ENCODE measurements at regions not wholly inside any gene's neighbourhood (a gene's known extent, or its start where the extent isn't known, plus 50 kb on each side); places are given as distances from the start of the nearest gene placed in this dataset.
A peak's percentile ranks its signal among the peaks of the same experiment; 100 is the strongest.

DNA sequence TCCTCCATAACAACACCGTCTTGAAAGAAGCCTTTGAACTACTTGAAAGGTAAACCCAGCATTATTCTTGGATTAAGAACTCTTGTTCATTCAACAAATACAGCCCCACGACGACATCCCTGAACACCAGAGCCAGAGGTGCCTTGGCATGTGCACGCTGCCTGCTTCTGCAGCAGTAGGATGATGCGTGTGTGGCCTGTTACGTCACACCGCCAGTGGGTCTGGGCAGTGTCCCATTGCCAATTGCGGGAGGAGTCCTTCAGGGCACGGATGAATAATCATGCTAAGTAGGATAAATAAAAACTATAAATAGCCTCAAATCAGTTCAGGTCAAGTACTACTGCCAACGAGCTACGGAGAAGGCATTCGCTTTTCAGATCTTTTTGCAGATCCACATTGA lies 380.5 kb downstream of the SHANK2 start:
- TF ChIP-seq, protein P1, sequence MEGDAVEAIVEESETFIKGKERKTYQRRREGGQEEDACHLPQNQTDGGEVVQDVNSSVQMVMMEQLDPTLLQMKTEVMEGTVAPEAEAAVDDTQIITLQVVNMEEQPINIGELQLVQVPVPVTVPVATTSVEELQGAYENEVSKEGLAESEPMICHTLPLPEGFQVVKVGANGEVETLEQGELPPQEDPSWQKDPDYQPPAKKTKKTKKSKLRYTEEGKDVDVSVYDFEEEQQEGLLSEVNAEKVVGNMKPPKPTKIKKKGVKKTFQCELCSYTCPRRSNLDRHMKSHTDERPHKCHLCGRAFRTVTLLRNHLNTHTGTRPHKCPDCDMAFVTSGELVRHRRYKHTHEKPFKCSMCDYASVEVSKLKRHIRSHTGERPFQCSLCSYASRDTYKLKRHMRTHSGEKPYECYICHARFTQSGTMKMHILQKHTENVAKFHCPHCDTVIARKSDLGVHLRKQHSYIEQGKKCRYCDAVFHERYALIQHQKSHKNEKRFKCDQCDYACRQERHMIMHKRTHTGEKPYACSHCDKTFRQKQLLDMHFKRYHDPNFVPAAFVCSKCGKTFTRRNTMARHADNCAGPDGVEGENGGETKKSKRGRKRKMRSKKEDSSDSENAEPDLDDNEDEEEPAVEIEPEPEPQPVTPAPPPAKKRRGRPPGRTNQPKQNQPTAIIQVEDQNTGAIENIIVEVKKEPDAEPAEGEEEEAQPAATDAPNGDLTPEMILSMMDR (conservative IDR thresholded peaks at IDR 0.05 in 1 of 2, IDR thresholded peaks at IDR 0.05 in 1 of 2; ENCODE audit: low read depth in 1 of 2, low read length in 2 of 2): no peak
- no peak for TF ChIP-seq EZH2 (IDR thresholded peaks at IDR 0.05; ENCODE audit: low read length, missing control alignments)
- Histone ChIP-seq H3K4me1 (ENCODE audit: control insufficient read depth, extremely low read depth, insufficient read depth, low read length) (no peaks in the 10 kb centered on the region), H3K9ac (ENCODE audit: insufficient read depth, low read length) (no peak overlapping the region), H3K27ac (ENCODE audit: insufficient read depth, low read length) (no peak overlapping the region), H4K20me1 (ENCODE audit: control insufficient read depth, extremely low read depth, insufficient read depth, low read length) (no peaks in the 10 kb centered on the region), H3K36me3 (ENCODE audit: control insufficient read depth, insufficient read depth, low read length) (no peaks in the 10 kb centered on the region), H3K9me3 (ENCODE audit: control insufficient read depth, insufficient read depth, low read depth, low read length) (no peaks in the 10 kb centered on the region), H3K79me2 (ENCODE audit: control insufficient read depth, insufficient read depth, low read length) (no peaks in the 10 kb centered on the region), H3K27me3 (ENCODE audit: control insufficient read depth, insufficient read depth, low read length) (no peaks in the 10 kb centered on the region), H2AFZ (ENCODE audit: low read length) (no peak overlapping the region), H3K4me2 (ENCODE audit: extremely low read depth, insufficient read depth, low read length) (no peak overlapping the region), H3K4me3 (replicated peaks in 1 of 4; ENCODE audit: control extremely low read depth in 1 of 4, insufficient read depth in 1 of 4, low read depth in 3 of 4, low read length in 4 of 4) (no peak overlapping the region)
- peak in 1 of 2 donors; percentile 4 for DNase-seq (ENCODE audit: low read depth in 2 of 2)

DNA sequence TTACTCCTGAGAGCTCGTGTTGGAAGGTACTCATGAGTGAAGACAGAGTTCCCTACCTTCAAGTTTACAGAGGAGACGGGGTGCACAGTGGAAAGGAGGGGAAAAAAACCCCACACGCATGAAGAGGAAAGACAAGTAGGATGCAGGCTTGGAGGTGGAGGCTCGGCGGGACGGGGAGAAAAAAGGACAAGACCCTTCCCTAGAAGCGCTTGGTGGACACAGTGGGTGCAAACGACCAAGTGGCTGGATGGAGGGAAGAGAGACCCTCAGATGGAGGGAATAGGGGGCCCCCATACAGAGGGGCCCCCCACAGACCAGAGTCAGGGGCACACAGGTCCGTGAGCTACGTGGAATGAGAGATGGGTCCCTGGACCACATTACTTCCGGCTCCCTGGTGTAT lies 380.1 kb downstream of the SHANK2 start:
- Histone ChIP-seq H3K4me2 (ENCODE audit: extremely low read depth, insufficient read depth, low read length) (no peak overlapping the region), H2AFZ (ENCODE audit: low read length) (no peak overlapping the region), H3K27ac (ENCODE audit: insufficient read depth, low read length) (no peak overlapping the region), H3K4me3 (replicated peaks in 1 of 4; ENCODE audit: control extremely low read depth in 1 of 4, insufficient read depth in 1 of 4, low read depth in 3 of 4, low read length in 4 of 4) (no peak overlapping the region), H3K9me3 (ENCODE audit: control insufficient read depth, insufficient read depth, low read depth, low read length) (no peaks in the 10 kb centered on the region), H4K20me1 (ENCODE audit: control insufficient read depth, extremely low read depth, insufficient read depth, low read length) (no peaks in the 10 kb centered on the region), H3K27me3 (ENCODE audit: control insufficient read depth, insufficient read depth, low read length) (no peaks in the 10 kb centered on the region), H3K9ac (ENCODE audit: insufficient read depth, low read length) (no peak overlapping the region), H3K4me1 (ENCODE audit: control insufficient read depth, extremely low read depth, insufficient read depth, low read length) (no peaks in the 10 kb centered on the region), H3K79me2 (ENCODE audit: control insufficient read depth, insufficient read depth, low read length) (no peaks in the 10 kb centered on the region), H3K36me3 (ENCODE audit: control insufficient read depth, insufficient read depth, low read length) (no peaks in the 10 kb centered on the region)
- no peak for DNase-seq (ENCODE audit: low read depth in 2 of 2)
- no peak for TF ChIP-seq EZH2 (IDR thresholded peaks at IDR 0.05; ENCODE audit: low read length, missing control alignments)
- TF ChIP-seq, protein P1 (conservative IDR thresholded peaks at IDR 0.05 in 1 of 2, IDR thresholded peaks at IDR 0.05 in 1 of 2; ENCODE audit: low read depth in 1 of 2, low read length in 2 of 2): no peak

DNA sequence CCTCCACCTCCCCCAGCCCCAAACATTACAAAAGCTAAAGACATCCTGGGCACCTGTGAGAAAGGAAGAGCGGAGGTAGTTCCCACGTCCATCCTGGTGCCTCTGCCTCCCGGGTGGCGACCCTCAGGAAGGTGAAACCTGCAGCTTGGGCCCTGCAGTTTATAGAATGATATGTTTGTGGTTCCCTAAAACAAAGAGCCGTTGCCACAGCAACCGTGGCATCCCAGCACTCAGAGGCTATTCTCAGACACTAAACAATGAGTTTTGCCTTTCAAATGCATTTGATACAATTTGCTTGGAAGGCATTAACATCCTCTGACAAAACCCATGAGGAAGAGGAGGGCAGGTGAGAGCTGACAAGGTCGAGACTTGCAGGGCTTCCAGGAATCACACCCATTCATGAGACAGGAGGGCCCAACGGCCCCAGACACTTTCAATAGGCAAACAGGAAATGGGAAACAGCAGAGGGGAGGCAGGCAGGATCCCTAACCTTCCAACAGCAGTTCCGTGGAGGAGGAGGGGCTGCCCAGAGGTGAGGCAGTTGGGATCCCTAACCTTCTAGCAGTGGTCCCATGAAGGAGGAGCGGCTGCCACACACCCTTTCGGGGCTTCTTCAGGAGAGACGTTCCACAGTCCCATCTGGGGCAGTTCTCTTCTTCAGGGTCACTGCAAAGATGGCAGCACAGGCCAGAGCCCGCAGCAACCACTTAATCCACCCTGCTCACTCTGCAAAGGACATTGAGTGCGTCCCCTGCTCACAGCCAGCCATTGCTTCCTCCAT lies 379.2 kb downstream of the SHANK2 start:
- Histone ChIP-seq H3K9me3 (ENCODE audit: control insufficient read depth, insufficient read depth, low read depth, low read length) (no peaks in the 10 kb centered on the region), H3K36me3 (ENCODE audit: control insufficient read depth, insufficient read depth, low read length) (no peaks in the 10 kb centered on the region), H3K4me3 (replicated peaks in 1 of 4; ENCODE audit: control extremely low read depth in 1 of 4, insufficient read depth in 1 of 4, low read depth in 3 of 4, low read length in 4 of 4) (no peak overlapping the region), H3K9ac (ENCODE audit: insufficient read depth, low read length) (no peak overlapping the region), H4K20me1 (ENCODE audit: control insufficient read depth, extremely low read depth, insufficient read depth, low read length) (no peaks in the 10 kb centered on the region), H3K79me2 (ENCODE audit: control insufficient read depth, insufficient read depth, low read length) (no peaks in the 10 kb centered on the region), H3K27ac (ENCODE audit: insufficient read depth, low read length) (no peak overlapping the region), H3K4me1 (ENCODE audit: control insufficient read depth, extremely low read depth, insufficient read depth, low read length) (no peaks in the 10 kb centered on the region), H2AFZ (ENCODE audit: low read length) (no peak overlapping the region), H3K27me3 (ENCODE audit: control insufficient read depth, insufficient read depth, low read length) (no peaks in the 10 kb centered on the region), H3K4me2 (ENCODE audit: extremely low read depth, insufficient read depth, low read length) (no peak overlapping the region)
- TF ChIP-seq, protein P1 (conservative IDR thresholded peaks at IDR 0.05 in 1 of 2, IDR thresholded peaks at IDR 0.05 in 1 of 2; ENCODE audit: low read depth in 1 of 2, low read length in 2 of 2): no peak
- no peak for TF ChIP-seq EZH2 (IDR thresholded peaks at IDR 0.05; ENCODE audit: low read length, missing control alignments)
- no peak for DNase-seq (ENCODE audit: low read depth in 2 of 2)
